Activated CD4-positive, alpha-beta T cell treated with anti-CD3 and anti-CD28 coated beads, Interleukin-2, amount 50 U/mL, for 16 hours (primary cell): ENCODE measurements at regions not wholly inside any gene's neighbourhood (a gene's known extent, or its start where the extent isn't known, plus 50 kb on each side); places are given as distances from the start of the nearest gene placed in this dataset.
"Not testable (repeated sequence)": the region's sequence is repeated elsewhere in the genome, so short reads cannot be mapped to it uniquely, and the experiment has no call there.

Experiments used
- DNase-seq: peaks from one replicate; pipeline ENCODE4 v3.0.0-alpha.2; 2020

DNA sequence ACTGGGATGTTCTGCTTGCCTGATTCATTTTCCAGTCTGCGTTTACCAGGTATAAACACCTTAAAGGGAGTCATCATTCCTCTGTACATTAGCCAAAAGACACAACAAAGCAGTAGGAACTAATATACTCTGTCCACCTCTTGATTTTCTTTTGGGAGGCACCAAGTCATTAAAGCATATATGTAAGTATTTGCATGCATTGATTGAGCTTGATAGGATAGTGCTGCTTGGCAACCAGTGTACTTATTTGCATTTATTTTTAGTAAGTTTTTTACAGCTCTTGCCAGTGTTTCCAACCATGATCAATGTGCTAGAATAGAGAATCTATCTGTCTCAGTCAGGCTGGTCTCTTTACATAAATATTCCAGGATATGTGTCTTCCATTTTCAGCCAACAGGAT lies 353.3 kb upstream of the SEMA3C start:
- DNase-seq: no peak

DNA sequence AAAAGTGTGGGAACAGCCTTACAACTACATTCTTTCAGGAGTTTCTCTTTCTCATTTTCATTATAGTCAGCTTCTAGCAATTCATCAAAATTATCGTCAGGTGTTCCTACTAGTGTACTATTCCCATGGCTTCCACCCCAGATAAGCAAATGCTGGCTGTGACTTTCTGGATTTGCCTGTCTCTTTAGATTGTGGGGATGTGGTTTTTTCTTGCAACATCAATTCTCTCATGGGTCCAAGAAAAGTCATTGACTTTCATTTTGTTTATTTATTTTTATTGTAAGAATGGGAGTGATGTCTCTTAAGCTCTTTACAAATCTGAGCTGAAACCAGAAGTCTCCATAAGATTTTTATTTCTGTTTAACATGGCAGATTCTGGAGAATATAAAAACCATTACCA lies 349.7 kb upstream of the SEMA3C start:
- DNase-seq: no peak

GRCh38 chr7:81267508-81267907 lies 348.7 kb upstream of the SEMA3C start:
- no peak for DNase-seq

DNA sequence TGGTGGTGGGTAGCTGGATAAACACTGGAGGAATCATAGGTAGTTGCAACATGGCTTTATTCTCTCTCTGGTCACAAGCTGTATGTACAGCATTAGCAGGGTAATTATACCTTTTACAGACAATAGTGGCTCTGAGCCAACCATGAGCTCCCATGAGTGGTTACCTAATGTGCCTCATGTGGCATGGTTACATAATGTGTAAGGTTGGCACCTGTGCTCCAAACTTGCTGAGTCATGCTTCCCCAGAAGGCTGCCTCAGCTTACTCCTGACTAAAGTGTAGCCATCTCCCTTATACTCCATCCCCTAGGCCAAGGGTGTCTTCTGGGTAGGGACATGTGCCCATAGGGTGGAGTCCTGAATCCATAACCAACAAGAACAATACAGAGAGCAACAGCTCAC lies 345.3 kb upstream of the SEMA3C start:
- DNase-seq: no peak

DNA sequence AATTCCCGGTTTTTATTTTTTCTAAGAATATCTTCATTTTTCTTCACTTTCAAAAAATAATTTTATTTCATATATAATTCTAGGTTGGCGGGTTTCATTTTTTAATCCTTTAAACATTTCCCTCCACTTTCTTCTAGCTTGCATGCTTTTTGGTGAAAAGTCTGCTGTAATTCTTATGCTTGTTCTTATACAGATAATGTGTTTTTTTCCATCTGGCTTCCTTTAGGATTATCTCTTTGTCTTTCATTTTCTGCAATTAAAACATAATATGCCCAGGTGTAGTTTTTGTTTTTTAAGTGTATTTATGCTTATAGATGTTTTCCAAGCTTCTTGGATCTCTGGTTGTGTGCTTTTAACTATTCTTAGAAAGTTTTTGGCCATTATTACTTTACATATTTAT lies 341.3 kb upstream of the SEMA3C start:
- no peak for DNase-seq

DNA sequence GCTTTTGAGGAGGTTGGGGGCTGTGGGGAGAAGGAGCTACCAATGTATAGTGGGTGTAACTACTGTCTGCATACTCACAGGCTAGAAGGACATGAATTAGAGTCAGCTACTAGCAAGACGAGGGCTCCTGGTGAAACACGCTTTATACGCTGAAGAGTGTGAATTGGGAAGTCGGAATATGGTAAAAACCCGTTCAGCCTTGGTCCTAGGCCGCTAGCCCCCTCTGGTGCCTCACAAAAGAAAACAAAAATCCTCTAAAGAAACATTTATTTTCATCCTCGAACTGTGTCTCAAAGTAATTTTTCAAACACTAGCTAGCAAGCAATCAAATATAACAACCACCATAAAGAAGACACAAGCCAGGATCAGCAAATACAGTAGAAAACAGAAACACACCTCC lies 338.1 kb upstream of the SEMA3C start:
- no peak for DNase-seq

- DNase-seq: no peak
Measured at GRCh38 chr7:81248420-81248819, 329.6 kb upstream of the SEMA3C start.

DNA sequence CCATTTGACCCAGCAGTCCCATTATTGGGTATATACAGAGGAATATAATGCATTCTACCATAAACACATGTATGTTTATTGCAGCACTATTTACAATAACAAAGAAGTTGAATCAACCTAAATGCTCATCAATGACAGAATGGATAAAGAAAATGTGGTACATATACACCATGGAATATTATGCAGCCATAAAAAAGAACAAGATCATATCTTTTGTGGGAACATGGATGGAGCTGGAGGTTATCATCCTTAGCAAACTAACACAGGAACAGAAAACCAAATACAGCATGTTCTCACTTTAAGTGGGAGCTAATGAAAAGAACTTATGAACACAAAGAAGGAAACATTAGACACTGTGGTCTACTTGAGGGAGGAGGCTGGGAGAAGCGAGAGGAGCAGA lies 328.5 kb upstream of the SEMA3C start:
- DNase-seq: not testable (repeated sequence)

DNA sequence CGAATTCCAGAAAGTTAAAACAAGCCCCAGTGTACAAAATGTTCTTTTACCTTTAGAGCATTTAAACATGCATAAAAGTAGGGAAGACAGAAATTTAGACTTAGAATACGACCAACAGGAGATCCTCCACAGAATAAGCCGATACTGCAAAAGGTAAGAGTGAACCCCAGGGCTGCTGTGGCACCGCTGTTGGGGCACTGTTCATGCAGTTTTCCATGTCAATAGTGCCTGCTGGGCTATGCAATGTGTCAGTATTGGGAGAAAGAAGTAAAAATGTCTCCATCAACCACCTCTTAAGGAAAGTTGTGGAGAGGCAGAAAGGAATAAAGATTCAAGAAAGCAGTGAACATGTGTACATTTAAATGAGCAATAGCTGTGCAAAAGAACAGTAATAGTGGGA lies 326.5 kb upstream of the SEMA3C start:
- no peak for DNase-seq

- no peak for DNase-seq
Measured at GRCh38 chr7:81244224-81244623, 325.4 kb upstream of the SEMA3C start.

DNA sequence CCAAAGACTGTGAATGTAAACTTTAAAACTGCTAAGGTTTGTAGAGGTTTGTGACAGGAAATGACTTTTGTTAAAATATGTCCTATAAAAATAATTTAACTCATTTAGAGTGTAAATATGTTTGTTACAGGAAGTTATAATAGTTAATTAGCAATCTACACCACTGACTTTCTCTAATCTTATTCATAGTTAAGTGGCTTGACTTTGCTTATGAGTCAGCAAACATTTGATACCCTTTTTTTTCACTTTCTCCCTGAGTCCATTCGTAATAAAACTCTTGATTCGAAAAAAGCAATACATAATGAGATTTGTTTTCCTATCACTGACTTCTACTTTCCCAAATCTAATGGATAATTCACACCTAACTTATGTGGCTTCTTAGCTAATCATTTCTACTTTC lies 317.7 kb upstream of the SEMA3C start:
- no peak for DNase-seq

GRCh38 chr7:81235997-81236396 lies 317.1 kb upstream of the SEMA3C start:
- DNase-seq: no peak

DNA sequence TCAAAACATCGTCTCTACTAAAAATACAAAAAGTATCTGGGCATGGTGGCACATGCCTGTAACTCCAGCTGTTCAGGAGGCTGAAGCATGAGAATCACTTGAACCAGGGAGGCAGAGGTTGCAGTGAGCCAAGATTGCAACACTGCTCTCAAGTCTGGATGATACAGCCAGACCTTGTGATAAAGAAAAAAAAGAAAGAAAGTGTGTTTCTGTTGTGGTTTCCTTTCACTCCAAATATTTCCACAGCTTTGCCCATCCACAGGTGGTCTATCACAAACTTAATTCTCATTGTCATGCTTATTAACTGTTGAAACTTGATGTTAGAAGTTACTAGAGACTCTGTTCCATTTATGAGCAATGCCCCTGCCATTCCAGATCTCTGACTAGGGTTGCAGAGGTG lies 316.0 kb upstream of the SEMA3C start:
- DNase-seq: no peak

- DNase-seq: no peak
Measured at GRCh38 chr7:81233208-81233940, 314.5 kb upstream of the SEMA3C start.

DNA sequence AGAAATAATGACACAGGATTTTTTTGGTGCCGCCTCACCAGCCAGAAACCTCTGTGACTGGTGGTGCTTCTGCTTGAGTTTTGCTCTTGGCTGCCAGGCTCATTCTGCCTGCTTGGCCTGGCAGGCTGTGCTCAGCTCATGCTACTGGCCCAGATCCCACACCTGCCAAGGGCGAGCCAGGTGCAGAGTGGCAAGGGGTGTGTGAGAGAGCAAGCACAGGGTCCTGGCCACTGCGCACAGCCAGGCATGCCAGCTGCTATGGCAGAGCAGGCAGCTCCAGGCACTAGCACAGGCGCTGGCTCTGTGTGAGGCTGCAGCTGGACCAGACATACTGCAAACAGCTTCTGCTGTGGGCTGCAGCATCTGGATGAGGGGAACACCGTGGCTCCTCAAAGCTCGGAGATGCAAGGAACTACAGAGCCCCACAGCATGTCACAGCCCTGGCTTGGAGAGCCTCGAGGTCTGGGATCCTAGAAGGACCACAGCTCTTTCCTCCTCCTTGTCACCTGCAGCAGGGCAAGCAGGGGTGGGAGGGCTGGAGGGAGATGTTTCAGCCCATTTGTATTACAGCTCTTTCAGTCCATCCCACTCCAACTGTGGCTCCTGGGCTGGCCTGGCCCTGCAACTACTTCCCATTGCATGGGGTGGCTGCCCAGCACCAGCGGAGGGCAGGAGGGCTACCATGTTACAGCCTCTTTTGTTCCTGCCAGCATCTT lies 313.4 kb upstream of the SEMA3C start:
- no peak for DNase-seq

DNA sequence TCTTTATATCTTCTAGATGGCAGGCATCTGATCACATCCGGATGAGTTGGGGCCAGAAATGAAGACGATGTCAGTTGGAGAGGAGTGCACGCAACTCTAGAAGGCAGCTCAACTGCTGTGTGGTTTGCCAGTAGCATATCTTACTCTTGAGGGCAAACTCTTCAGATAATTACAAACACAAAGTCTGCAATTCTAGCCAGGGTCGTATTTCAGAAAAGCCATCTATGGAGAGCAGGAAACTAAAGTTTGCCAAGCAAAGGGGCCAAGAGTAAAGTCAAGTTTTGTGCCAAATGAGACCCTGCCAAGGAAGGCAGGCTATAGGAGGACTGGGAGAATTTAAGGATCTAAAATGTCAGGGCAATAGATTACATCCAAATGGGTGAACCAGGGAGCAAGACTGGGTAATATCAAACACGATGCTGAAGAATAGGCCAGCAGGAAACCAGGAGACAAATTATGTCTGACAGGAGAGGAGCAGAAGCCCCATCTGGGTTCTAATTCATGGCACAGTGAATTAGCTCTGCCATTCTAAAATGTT lies 312.5 kb upstream of the SEMA3C start:
- DNase-seq: no peak

DNA sequence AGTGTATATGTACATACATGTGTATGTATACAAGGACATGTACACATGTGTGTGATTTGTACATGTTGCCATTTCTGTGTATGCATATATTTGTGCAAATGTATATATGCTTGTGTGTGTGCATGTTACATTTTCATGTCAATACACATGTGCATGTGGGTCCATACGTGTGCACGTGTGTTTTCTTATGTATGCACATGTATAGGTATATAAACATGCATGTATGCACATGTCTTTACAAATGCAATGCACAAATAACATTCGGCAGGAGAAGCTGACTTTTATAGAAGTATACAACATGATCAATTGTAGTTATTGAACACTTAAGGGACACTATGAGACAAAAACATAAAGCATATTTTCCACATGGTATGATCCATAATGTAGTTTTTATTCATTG lies 307.4 kb upstream of the SEMA3C start:
- no peak for DNase-seq

GRCh38 chr7:81222692-81223091 lies 303.8 kb upstream of the SEMA3C start:
- DNase-seq: not testable (repeated sequence)

GRCh38 chr7:81221527-81222217 lies 302.8 kb upstream of the SEMA3C start:
- DNase-seq: no peak

- DNase-seq: no peak
Measured at GRCh38 chr7:81218480-81219106, 299.7 kb upstream of the SEMA3C start.

DNA sequence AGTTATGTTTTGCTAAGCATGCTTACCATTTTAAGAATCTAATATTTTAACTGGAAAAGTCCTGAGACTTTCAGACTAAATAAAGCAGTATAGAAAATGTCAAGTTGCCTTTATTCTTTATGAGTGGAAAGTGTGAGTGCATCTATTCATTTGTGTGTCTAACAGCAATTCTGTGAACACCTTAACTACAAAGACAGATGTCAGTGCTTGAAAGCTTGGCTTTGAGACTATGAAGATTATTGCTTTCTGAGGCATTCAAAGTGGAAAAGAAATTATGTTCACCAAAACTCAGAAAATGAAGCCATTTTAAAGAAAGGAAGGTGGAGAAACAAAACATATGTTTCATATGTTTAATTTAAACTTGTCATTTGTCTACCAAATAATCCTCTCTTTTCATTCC lies 294.5 kb upstream of the SEMA3C start:
- no peak for DNase-seq

DNA sequence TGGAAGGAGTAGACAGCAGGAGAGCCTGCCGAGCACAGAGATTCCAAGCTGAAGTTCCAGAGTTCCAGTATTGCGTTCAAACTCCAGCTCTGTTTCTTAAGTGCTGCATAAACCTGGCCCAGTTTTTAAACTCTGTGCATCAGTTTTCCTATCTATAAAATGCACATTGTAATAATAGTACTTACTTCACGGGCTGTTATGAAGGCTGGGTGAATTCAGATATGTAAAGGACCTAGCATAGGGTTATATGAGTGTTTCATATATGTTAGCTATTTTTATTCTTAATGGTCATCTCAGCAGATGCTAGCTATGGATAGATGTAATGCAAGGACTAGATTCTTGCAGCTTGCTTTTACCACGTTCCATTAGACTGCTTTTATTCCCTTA lies 293.1 kb upstream of the SEMA3C start:
- DNase-seq: no peak

DNA sequence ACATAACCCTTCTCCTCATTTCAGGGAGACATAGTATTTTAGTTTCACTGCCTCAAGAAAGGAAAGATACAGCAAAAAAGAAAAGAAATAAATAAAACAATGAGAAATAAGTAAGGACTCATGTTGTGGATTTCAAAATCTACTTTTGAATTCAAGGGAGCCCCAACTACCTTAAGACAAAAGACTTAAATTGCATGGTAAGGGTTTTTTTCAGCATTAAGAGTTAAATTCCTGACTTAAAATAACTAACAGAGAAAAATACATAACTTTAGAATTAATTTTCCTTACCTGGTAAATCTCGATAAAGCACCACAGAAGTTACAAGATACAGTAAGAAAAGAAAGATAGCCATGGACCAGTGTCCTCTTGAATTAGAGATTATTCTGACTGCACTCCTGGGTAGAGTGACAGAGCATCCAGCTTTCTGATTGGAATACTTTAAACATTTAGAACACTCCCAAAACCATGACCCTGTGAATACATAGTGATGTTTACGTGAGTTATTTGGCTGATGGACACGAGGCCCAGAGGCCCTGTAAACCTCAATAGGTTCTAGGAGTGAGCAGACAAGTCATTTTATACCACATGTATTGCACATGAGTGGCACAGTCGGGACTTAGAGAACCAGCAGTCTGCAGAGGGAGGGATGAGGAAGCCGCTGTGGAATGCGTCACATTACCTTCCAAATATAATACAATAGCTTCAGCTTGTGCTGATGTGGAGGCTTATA lies 292.5 kb upstream of the SEMA3C start:
- DNase-seq: no peak
